HepG2 (cell line): ENCODE measurements at regions not wholly inside any gene's neighbourhood (a gene's known extent, or its start where the extent isn't known, plus 50 kb on each side); places are given as distances from the start of the nearest gene placed in this dataset.

Experiments
- ATAC-seq: fragments of 200-7000 bp; cut with Tn5 transposase; 3 replicates; pipeline ENCODE4 v1.9.1; 2020; ENCODE audit warnings: mild to moderate bottlenecking, moderate library complexity
- BruUV-seq: library from RNA; stranded (reverse); fragments of 400-500 nt; replicated peaks from 2 replicates; lab custom pipeline; 2021; lab: Mats Ljungman, UMichigan
- CTCF ChIA-PET: fragments of 300-600 bp; formaldehyde crosslinking; extraction: SDS; loops from one replicate; lab custom pipeline; 2021; ENCODE audit warnings: low total read pairs, inconsistent platforms, low intra/inter-chr PET ratio; lab: Yijun Ruan, JAX
- POLR2A ChIA-PET: fragments of 350-600 bp; sonication (Branson Sonifier 250); formaldehyde crosslinking; loops from one replicate; lab custom pipeline; 2020; ENCODE audit warnings: antibody characterized with exemption, inconsistent platforms; lab: Yijun Ruan, JAX
- DNase-seq: peaks from one replicate; pipeline ENCODE4 v3.0.0-alpha.2; 2015; ENCODE audit warnings: low spot score
- FAIRE-seq: peaks from 3 replicates; lab custom pipeline; 2011; peaks lifted over from hg19 to GRCh38; lab: Jason Lieb, UNC
- H2AFZ ChIP-seq: one replicate; pipeline ENCODE4 v1.6.1; 2011; ENCODE audit warnings: low read length, inconsistent platforms
- H3K27ac ChIP-seq: fragments of 300-600 bp; 3 replicates; pipeline ENCODE4 v1.8.0; 2011; ENCODE audit warnings: mixed run types, mild to moderate bottlenecking, mixed read lengths, low read length, inconsistent platforms; ENCODE audit not compliant: insufficient read depth; ENCODE audit errors: extremely low read length
- H3K27me3 ChIP-seq, 2 experiments: fragments of 200-600 bp in 1 of 2; 2 replicates in 1 of 2; 3 replicates in 1 of 2; pipeline versions ENCODE4 v1.6.0 to v1.8.0; 2011; ENCODE audit warnings: low read length in 2 of 2, mild to moderate bottlenecking in 2 of 2, moderate library complexity in 2 of 2, inconsistent platforms in 1 of 2; ENCODE audit not compliant: insufficient read depth in 2 of 2, control insufficient read depth in 1 of 2
- H3K36me3 ChIP-seq, 2 experiments: fragments of 200-600 bp in 1 of 2; replicated peaks in 1 of 2; 2 replicates in 1 of 2; 3 replicates in 1 of 2; pipeline versions ENCODE4 v1.5.1 to v1.8.0; 2011; ENCODE audit warnings: low read length in 2 of 2, inconsistent platforms in 1 of 2; ENCODE audit not compliant: insufficient read depth in 2 of 2, control insufficient read depth in 1 of 2
- H3K4me1 ChIP-seq: 2 replicates; pipeline ENCODE4 v1.5.1; 2012; ENCODE audit warnings: low read length, inconsistent platforms; ENCODE audit not compliant: insufficient read depth
- H3K4me2 ChIP-seq: 2 replicates; pipeline ENCODE4 v1.6.0; 2011; ENCODE audit warnings: low read depth, low read length, inconsistent platforms
- H3K4me3 ChIP-seq, 3 experiments: fragments of 200-600 bp in 1 of 3; sonication (generic), shearing (Covaris generic) in 1 of 3; replicated peaks in 1 of 3; 2 replicates each; pipeline ENCODE4 v1.5.1; 2011 to 2016; ENCODE audit warnings: low read length in 3 of 3, inconsistent platforms in 2 of 3, low read depth in 2 of 3, mild to moderate bottlenecking in 2 of 3, control low read depth in 1 of 3, mixed read lengths in 1 of 3; ENCODE audit not compliant: insufficient read depth in 1 of 3
- H3K79me2 ChIP-seq: one replicate; pipeline ENCODE4 v1.6.1; 2011; ENCODE audit warnings: low read length, inconsistent platforms; ENCODE audit not compliant: insufficient read depth
- H3K9ac ChIP-seq: 2 replicates; pipeline ENCODE4 v1.6.0; 2011; ENCODE audit warnings: mild to moderate bottlenecking, low read depth, low read length, inconsistent platforms; ENCODE audit not compliant: insufficient read depth
- H3K9me3 ChIP-seq: 2 replicates; pipeline ENCODE4 v1.5.1; 2012; ENCODE audit warnings: mild to moderate bottlenecking, low read length
- H4K20me1 ChIP-seq: 2 replicates; pipeline ENCODE4 v1.6.0; 2011; ENCODE audit warnings: inconsistent platforms, mild to moderate bottlenecking, low read length, moderate library complexity; ENCODE audit not compliant: insufficient read depth
- ELF4 ChIP-seq: sonication (generic); formaldehyde crosslinking; IDR thresholded peaks from 2 replicates; pipeline ENCODE4 v1.5.0; 2020; ENCODE audit warnings: missing genetic modification reagents, mild to moderate bottlenecking, moderate library complexity, borderline replicate concordance
- IRF2 ChIP-seq: IDR thresholded peaks from 2 replicates; pipeline ENCODE4 v1.6.1; 2018; ENCODE audit warnings: missing genetic modification reagents, missing compliant biosample characterization
- MXD4 ChIP-seq: IDR thresholded peaks from 2 replicates; pipeline ENCODE4 v1.6.1; 2016; ENCODE audit warnings: mild to moderate bottlenecking, missing biosample characterization, missing genetic modification reagents
- SALL2 ChIP-seq: sonication (generic); formaldehyde crosslinking; IDR thresholded peaks from 2 replicates; pipeline ENCODE4 v1.8.1; 2023; ENCODE audit warnings: mild to moderate bottlenecking, missing genetic modification reagents, inconsistent platforms
- ZNF160 ChIP-seq: sonication (generic); formaldehyde crosslinking; IDR thresholded peaks from 2 replicates; pipeline ENCODE4 v1.8.0; 2022; ENCODE audit warnings: mild to moderate bottlenecking, inconsistent platforms, missing genetic modification reagents
- ZNF24 ChIP-seq: fragments of 450-650 bp; IDR thresholded peaks from 2 replicates; pipeline ENCODE4 v1.6.1; 2017; ENCODE audit warnings: antibody characterized with exemption, mild to moderate bottlenecking
- ZNF264 ChIP-seq: sonication (generic); formaldehyde crosslinking; IDR thresholded peaks from 2 replicates; pipeline ENCODE4 v1.4.0; 2020; ENCODE audit warnings: missing genetic modification reagents
- ZNF343 ChIP-seq: sonication (generic); formaldehyde crosslinking; IDR thresholded peaks from 2 replicates; pipeline ENCODE4 v1.4.0; 2020; ENCODE audit warnings: mild to moderate bottlenecking, missing genetic modification reagents
- ZNF703 ChIP-seq: sonication (generic); formaldehyde crosslinking; IDR thresholded peaks from 2 replicates; pipeline ENCODE4 v1.5.1; 2020; ENCODE audit warnings: missing genetic modification reagents, mild to moderate bottlenecking, moderate library complexity, borderline replicate concordance
- ZNF839 ChIP-seq: sonication (generic); formaldehyde crosslinking; IDR thresholded peaks from 2 replicates; pipeline ENCODE4 v1.4.0; 2020; ENCODE audit warnings: missing genetic modification reagents, mild to moderate bottlenecking, borderline replicate concordance
- ZNF850 ChIP-seq: sonication (generic); formaldehyde crosslinking; conservative IDR thresholded peaks from 2 replicates; pipeline ENCODE4 v1.9.0; 2021; ENCODE audit warnings: mild to moderate bottlenecking, missing genetic modification reagents
- ZSCAN21 ChIP-seq: sonication (generic); formaldehyde crosslinking; IDR thresholded peaks from 2 replicates; pipeline ENCODE4 v1.8.0; 2022; ENCODE audit warnings: mild to moderate bottlenecking, missing genetic modification reagents, moderate library complexity, borderline replicate concordance
- in situ Hi-C: cut with HindIII; loops from 2 replicates; pipeline ENCODE4 v1.10.0; 2017; ENCODE audit warnings: low pct_unique_long_range_greater_than_20kb; ENCODE audit not compliant: extremely low pct_ligation_motif_present
- intact Hi-C: fragments of 100-400 bp; cut with micrococcal nuclease; formaldehyde crosslinking; loops from one replicate; pipeline ENCODE4 v1.10.0; 2022; ENCODE audit not compliant: unreplicated experiment
- TF ChIP-seq, protein P1 (sequence below): sonication (generic); formaldehyde crosslinking; IDR thresholded peaks from one replicate; pipeline ENCODE4 v1.5.1; 2020; ENCODE audit warnings: mild to moderate bottlenecking, missing genetic modification reagents; ENCODE audit errors: not compliant biosample characterization
- TF ChIP-seq, protein P2 (sequence below): sonication (generic); formaldehyde crosslinking; IDR thresholded peaks from 2 replicates; pipeline ENCODE4 v1.8.1; 2023; ENCODE audit warnings: mild to moderate bottlenecking, moderate library complexity, missing genetic modification reagents

DNA sequence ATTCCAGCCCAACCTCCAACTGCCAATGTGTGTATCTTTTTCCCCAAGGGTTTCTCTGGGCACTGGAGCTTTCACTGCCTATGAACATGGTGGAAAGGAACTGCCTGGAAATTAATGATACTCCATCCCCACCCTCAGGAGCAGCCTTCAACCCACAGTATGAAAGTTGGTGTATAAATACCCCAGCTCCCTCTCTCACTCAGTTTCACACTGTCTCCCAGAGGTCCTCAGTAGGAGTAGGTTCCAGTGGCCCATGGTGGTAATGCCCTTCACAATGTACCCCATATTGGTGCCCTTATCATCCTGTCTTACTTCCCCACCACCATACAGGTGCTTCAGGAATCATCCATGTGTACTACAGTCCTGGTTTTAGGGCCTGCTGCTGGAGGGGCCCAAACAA is 462.6 kb downstream of the MIAT start:
- H3K4me3 ChIP-seq: no peak overlapping the region
- DNase-seq (no peak), FAIRE-seq (no peak), ATAC-seq (no peak)
- no TSS peak for BruUV-seq
- no peak overlapping the region for H2AFZ ChIP-seq
- no peak for TF ChIP-seq ZNF839 (CRISPR knock-in tag)
- TF ChIP-seq, protein P1, sequence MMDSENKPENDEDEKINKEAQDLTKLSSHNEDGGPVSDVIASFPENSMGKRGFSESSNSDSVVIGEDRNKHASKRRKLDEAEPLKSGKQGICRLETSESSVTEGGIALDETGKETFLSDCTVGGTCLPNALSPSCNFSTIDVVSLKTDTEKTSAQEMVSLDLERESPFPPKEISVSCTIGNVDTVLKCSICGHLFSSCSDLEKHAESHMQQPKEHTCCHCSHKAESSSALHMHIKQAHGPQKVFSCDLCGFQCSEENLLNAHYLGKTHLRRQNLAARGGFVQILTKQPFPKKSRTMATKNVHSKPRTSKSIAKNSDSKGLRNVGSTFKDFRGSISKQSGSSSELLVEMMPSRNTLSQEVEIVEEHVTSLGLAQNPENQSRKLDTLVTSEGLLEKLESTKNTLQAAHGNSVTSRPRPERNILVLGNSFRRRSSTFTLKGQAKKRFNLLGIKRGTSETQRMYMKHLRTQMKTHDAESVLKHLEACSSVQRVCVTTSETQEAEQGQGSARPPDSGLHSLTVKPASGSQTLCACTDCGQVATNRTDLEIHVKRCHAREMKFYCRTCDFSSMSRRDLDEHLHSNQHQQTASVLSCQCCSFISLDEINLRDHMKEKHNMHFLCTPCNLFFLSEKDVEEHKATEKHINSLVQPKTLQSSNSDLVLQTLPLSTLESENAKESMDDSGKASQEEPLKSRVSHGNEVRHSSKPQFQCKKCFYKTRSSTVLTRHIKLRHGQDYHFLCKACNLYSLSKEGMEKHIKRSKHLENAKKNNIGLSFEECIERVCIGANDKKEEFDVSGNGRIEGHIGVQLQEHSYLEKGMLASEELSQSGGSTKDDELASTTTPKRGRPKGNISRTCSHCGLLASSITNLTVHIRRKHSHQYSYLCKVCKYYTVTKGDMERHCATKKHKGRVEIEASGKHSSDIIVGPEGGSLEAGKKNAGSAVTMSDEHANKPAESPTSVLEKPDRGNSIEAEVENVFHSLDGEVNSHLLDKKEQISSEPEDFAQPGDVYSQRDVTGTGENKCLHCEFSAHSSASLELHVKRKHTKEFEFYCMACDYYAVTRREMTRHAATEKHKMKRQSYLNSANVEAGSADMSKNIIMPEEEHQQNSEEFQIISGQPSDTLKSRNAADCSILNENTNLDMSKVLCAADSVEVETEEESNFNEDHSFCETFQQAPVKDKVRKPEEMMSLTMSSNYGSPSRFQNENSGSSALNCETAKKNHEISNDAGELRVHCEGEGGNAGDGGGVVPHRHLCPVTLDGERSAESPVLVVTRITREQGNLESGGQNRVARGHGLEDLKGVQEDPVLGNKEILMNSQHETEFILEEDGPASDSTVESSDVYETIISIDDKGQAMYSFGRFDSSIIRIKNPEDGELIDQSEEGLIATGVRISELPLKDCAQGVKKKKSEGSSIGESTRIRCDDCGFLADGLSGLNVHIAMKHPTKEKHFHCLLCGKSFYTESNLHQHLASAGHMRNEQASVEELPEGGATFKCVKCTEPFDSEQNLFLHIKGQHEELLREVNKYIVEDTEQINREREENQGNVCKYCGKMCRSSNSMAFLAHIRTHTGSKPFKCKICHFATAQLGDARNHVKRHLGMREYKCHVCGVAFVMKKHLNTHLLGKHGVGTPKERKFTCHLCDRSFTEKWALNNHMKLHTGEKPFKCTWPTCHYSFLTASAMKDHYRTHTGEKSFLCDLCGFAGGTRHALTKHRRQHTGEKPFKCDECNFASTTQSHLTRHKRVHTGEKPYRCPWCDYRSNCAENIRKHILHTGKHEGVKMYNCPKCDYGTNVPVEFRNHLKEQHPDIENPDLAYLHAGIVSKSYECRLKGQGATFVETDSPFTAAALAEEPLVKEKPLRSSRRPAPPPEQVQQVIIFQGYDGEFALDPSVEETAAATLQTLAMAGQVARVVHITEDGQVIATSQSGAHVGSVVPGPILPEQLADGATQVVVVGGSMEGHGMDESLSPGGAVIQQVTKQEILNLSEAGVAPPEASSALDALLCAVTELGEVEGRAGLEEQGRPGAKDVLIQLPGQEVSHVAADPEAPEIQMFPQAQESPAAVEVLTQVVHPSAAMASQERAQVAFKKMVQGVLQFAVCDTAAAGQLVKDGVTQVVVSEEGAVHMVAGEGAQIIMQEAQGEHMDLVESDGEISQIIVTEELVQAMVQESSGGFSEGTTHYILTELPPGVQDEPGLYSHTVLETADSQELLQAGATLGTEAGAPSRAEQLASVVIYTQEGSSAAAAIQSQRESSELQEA: no peak
- TF ChIP-seq ZNF24: no peak
- TF ChIP-seq ELF4 (CRISPR knock-in tag): no peak
- TF ChIP-seq ZNF343: no peak
- no peak for TF ChIP-seq ZSCAN21
- no peak for TF ChIP-seq ZNF850 (CRISPR knock-in tag)
- no peak for TF ChIP-seq IRF2 (CRISPR knock-in tag)
- no peak for TF ChIP-seq MXD4 (CRISPR knock-in tag)
- TF ChIP-seq, protein P2, sequence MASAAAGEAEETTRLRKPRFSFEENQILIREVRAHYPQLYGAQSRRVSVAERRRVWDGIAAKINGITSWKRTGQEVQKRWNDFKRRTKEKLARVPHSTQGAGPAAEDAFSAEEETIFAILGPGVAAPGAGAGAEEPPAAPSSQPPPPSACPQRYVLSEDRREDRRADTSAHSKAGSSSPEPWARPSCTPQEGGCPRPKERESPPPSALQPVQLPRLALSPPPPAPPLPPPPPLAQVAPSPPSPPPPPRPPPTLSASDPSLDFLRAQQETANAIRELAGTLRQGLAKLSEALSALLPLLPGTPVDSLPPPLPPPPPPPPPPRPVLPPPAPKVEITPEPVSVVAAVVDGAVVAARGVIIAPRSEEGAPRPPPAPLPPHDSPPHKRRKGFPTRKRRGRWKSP (CRISPR knock-in tag): no peak
- no peak for TF ChIP-seq ZNF703 (CRISPR knock-in tag)
- TF ChIP-seq ZNF160 (CRISPR knock-in tag): no peak
- TF ChIP-seq ZNF264: no peak
- TF ChIP-seq SALL2 (CRISPR knock-in tag): no peak
- H3K36me3 ChIP-seq: no peaks in the 10 kb centered on the region
- H3K27ac ChIP-seq: no peak overlapping the region
- intact Hi-C loops (no loop called here), in situ Hi-C loops (no loop called here)
- no peaks in the 10 kb centered on the region for H3K27me3 ChIP-seq
- ChIA-PET POLR2A (no interaction called here), CTCF (no interaction called here)
- H3K9me3 ChIP-seq: no peaks in the 10 kb centered on the region; the same call in 1 of the 2 replicates
- H3K79me2 ChIP-seq: no peaks in the 10 kb centered on the region
- H3K4me1 ChIP-seq: peaks cover 14% of the 10 kb centered on the region
- H4K20me1 ChIP-seq: no peaks in the 10 kb centered on the region
- H3K4me2 ChIP-seq: no peak overlapping the region
- H3K9ac ChIP-seq: no peak overlapping the region
